ENCODE measurements at regions not wholly inside any gene's neighbourhood (a gene's known extent, or its start where the extent isn't known, plus 50 kb on each side); places are given as distances from the start of the nearest gene placed in this dataset.

DNA sequence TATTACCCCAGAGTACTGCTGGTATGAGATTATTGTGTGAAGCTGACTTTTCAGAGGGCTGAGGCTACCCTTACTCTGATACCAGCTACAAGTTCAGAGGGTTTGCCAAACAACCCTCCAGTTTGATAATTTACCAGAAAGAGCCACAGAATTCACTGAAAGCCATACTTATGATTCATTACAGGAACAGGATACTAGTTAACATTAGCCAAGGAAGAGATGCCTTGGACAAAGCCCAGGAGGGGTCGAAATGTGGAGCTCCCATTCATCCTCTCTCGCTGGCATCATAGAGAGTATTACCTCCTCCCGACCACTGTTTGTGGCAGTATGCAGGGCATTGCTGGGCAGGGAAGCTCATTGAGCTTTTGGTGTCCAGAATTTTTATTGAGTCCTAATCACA is 364.3 kb downstream of the KCNRG start:
- TF ChIP-seq, protein P1, sequence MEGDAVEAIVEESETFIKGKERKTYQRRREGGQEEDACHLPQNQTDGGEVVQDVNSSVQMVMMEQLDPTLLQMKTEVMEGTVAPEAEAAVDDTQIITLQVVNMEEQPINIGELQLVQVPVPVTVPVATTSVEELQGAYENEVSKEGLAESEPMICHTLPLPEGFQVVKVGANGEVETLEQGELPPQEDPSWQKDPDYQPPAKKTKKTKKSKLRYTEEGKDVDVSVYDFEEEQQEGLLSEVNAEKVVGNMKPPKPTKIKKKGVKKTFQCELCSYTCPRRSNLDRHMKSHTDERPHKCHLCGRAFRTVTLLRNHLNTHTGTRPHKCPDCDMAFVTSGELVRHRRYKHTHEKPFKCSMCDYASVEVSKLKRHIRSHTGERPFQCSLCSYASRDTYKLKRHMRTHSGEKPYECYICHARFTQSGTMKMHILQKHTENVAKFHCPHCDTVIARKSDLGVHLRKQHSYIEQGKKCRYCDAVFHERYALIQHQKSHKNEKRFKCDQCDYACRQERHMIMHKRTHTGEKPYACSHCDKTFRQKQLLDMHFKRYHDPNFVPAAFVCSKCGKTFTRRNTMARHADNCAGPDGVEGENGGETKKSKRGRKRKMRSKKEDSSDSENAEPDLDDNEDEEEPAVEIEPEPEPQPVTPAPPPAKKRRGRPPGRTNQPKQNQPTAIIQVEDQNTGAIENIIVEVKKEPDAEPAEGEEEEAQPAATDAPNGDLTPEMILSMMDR (IDR thresholded peaks at IDR 0.05 in 8 of 11, conservative IDR thresholded peaks at IDR 0.05 in 3 of 11): no peak
- TF ChIP-seq POLR2A (IDR thresholded peaks at IDR 0.05): no peak
